DND-41 (cell line): ENCODE measurements at regions not wholly inside any gene's neighbourhood (a gene's known extent, or its start where the extent isn't known, plus 50 kb on each side); places are given as distances from the start of the nearest gene placed in this dataset.
A peak's percentile ranks its signal among the peaks of the same experiment; 100 is the strongest.

Source experiments
- ATAC-seq: fragments of 200-7000 bp; cut with Tn5 transposase; 3 replicates; pipeline ENCODE4 v1.9.1; 2021; ENCODE audit warnings: low read depth; ENCODE audit not compliant: insufficient read depth
- DNase-seq: peaks from one replicate; pipeline ENCODE4 v3.0.0-alpha.2; 2020
- H2AFZ ChIP-seq: 2 replicates; pipeline ENCODE4 v1.6.0; 2012; ENCODE audit warnings: low read depth, low read length
- H3K27ac ChIP-seq: 2 replicates; pipeline ENCODE4 v1.5.1; 2012; ENCODE audit warnings: low read length, inconsistent platforms
- H3K27me3 ChIP-seq: fragments of 200-600 bp; sonication (generic); 2 replicates; pipeline ENCODE4 v1.6.0; 2012; ENCODE audit warnings: low read length, mild to moderate bottlenecking, inconsistent platforms; ENCODE audit not compliant: insufficient read depth, poor library complexity
- H3K36me3 ChIP-seq: 2 replicates; pipeline ENCODE4 v1.5.1; 2012; ENCODE audit warnings: low read length, inconsistent platforms; ENCODE audit not compliant: insufficient read depth
- H3K4me1 ChIP-seq: 2 replicates; pipeline ENCODE4 v1.5.1; 2012; ENCODE audit warnings: mild to moderate bottlenecking, low read length; ENCODE audit not compliant: insufficient read depth
- H3K4me2 ChIP-seq: 2 replicates; pipeline ENCODE4 v1.6.0; 2012; ENCODE audit warnings: mild to moderate bottlenecking, moderate library complexity, low read length, inconsistent platforms; ENCODE audit not compliant: insufficient read depth
- H3K4me3 ChIP-seq, 2 experiments: fragments of 200-600 bp in 1 of 2; shearing (Covaris generic) in 1 of 2; 2 replicates each; pipeline ENCODE4 v1.5.1; 2012 to 2016; ENCODE audit warnings: inconsistent platforms in 2 of 2, low read length in 2 of 2, mild to moderate bottlenecking in 2 of 2, low read depth in 1 of 2, moderate library complexity in 1 of 2
- H3K79me2 ChIP-seq: 2 replicates; pipeline ENCODE4 v1.6.0; 2012; ENCODE audit warnings: low read length, inconsistent platforms; ENCODE audit not compliant: insufficient read depth
- H3K9ac ChIP-seq: 2 replicates; pipeline ENCODE4 v1.6.0; 2012; ENCODE audit warnings: low read depth, mild to moderate bottlenecking, inconsistent platforms, low read length, moderate library complexity
- H3K9me3 ChIP-seq: 2 replicates; pipeline ENCODE4 v1.5.1; 2012; ENCODE audit warnings: low read length, moderate library complexity, mild to moderate bottlenecking, inconsistent platforms; ENCODE audit not compliant: insufficient read depth, severe bottlenecking
- H4K20me1 ChIP-seq: 2 replicates; pipeline ENCODE4 v1.6.0; 2012; ENCODE audit warnings: low read length; ENCODE audit not compliant: insufficient read depth
- CTCF ChIP-seq: IDR thresholded peaks from 2 replicates; pipeline ENCODE4 v1.5.1; 2012; ENCODE audit warnings: borderline replicate concordance, low read length, moderate library complexity, mild to moderate bottlenecking; ENCODE audit not compliant: poor library complexity, severe bottlenecking; ENCODE audit errors: extremely low read depth
- EZH2 ChIP-seq: IDR thresholded peaks from 3 replicates; pipeline ENCODE4 v1.6.1; 2012; ENCODE audit warnings: borderline replicate concordance, low read depth, mild to moderate bottlenecking, moderate library complexity, low read length, inconsistent platforms; ENCODE audit not compliant: severe bottlenecking

- Histone ChIP-seq H3K9me3 (no peaks in the 10 kb centered on the region), H4K20me1 (no peaks in the 10 kb centered on the region), H3K4me2 (peak overlapping the region; percentile 43), H3K27me3 (no peaks in the 10 kb centered on the region), H3K36me3 (no peaks in the 10 kb centered on the region), H3K9ac (peak overlapping the region; percentile 53), H3K4me1 (peaks cover 54% of the 10 kb centered on the region), H3K4me3 (no peak overlapping the region), H2AFZ (peak overlapping the region; percentile 58), H3K79me2 (no peaks in the 10 kb centered on the region), H3K27ac (peak overlapping the region; percentile 98)
- ATAC-seq (peak; percentile 87), DNase-seq (peak; percentile 74)
- TF ChIP-seq EZH2 (no peak), CTCF (no peak)
These were observed 57.8 kb upstream of the CPOX start for GRCh38 chr3:98650971-98651779.

DNA sequence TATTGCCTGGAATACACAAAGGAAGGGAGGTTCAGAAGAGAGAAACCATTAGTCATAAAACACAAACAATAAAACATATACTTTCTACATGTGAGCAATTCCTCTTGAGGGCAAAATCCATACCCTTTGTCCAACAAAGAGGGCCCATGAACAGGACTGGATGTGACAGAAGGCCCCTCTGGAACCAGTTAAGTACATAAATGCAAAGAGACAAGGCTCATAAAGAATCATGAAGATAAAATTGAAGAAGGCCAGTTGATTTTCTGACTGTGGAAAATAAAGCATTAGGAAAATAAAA is 58.3 kb upstream of the CPOX start:
- peak overlapping the region; percentile 58 for H2AFZ ChIP-seq
- peaks cover 48% of the 10 kb centered on the region for H3K4me1 ChIP-seq
- no peak for ATAC-seq
- H3K4me2 ChIP-seq = peak overlapping the region; percentile 43
- H3K4me3 ChIP-seq = no peak overlapping the region
- no peak for TF ChIP-seq EZH2
- TF ChIP-seq CTCF = no peak
- no peaks in the 10 kb centered on the region for H3K36me3 ChIP-seq
- peak overlapping the region; percentile 98 for H3K27ac ChIP-seq
- DNase-seq = peak; percentile 25
- H3K9ac ChIP-seq = peak overlapping the region; percentile 53
- H3K9me3 ChIP-seq = peaks cover under 1% of the 10 kb centered on the region
- H3K79me2 ChIP-seq = no peaks in the 10 kb centered on the region
- no peaks in the 10 kb centered on the region for H3K27me3 ChIP-seq
- no peaks in the 10 kb centered on the region for H4K20me1 ChIP-seq

DNA sequence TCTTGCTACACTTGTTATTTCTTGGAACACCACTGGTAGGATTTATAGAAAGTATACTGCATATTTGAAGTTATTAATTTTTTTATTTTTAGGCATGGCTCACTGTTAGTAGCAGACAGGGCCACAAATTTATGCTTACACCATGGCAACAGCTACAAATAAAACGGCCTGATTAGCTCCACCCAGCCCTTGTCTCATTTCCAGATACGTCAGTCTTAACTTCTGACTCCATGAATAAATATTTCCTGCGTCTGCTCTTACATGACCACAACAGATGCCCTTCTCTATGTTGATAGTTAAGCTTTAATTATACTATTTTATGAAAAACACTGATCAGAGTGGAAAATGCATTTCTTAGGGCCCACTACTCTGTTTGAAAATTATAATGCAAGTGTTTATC is 62.3 kb upstream of the CPOX start:
- Histone ChIP-seq H2AFZ (no peak overlapping the region), H3K27ac (no peak overlapping the region), H4K20me1 (no peaks in the 10 kb centered on the region), H3K4me3 (no peak overlapping the region), H3K4me2 (no peak overlapping the region), H3K9ac (no peak overlapping the region), H3K27me3 (no peaks in the 10 kb centered on the region), H3K9me3 (peaks cover 5% of the 10 kb centered on the region), H3K79me2 (no peaks in the 10 kb centered on the region), H3K4me1 (peaks cover 31% of the 10 kb centered on the region), H3K36me3 (no peaks in the 10 kb centered on the region)
- no peak for ATAC-seq
- no peak for DNase-seq
- TF ChIP-seq EZH2 (no peak), CTCF (no peak)

DNA sequence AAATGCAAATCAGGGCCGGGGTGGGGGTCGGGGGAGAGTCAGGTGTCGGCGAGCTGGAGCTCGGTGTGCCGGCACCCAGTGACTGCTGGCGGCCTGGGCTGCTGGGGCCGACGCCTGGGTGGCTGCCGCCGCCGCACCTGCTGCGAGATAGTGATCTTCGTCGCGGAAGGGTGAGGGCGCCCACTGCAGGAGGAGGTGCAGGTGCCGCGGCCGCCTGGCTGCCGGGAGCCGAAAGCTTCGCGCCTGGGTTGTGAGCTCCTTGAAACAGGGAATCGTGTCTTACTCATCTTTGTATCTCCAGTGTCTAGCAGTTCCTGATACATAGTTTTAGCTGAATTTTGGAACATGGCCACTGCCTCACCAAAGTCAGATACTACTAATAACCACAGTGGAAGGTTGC is 64.0 kb upstream of the CPOX start:
- H3K9me3 ChIP-seq = peaks cover 5% of the 10 kb centered on the region
- no peak overlapping the region for H3K4me3 ChIP-seq
- no peak for DNase-seq
- ATAC-seq = no peak
- no peak for TF ChIP-seq CTCF
- no peak for TF ChIP-seq EZH2
- H3K79me2 ChIP-seq = no peaks in the 10 kb centered on the region
- H3K36me3 ChIP-seq = no peaks in the 10 kb centered on the region
- H3K27ac ChIP-seq = no peak overlapping the region
- peaks cover 13% of the 10 kb centered on the region for H3K4me1 ChIP-seq
- H3K4me2 ChIP-seq = no peak overlapping the region
- H3K27me3 ChIP-seq = no peaks in the 10 kb centered on the region
- no peak overlapping the region for H3K9ac ChIP-seq
- H2AFZ ChIP-seq = no peak overlapping the region
- no peaks in the 10 kb centered on the region for H4K20me1 ChIP-seq
